ENCODE measurements at regions not wholly inside any gene's neighbourhood (a gene's known extent, or its start where the extent isn't known, plus 50 kb on each side); places are given as distances from the start of the nearest gene placed in this dataset.

GRCh38 chrX:7711167-7711566, 131.8 kb upstream of the VCX start:
- FAIRE-seq (no peak), DNase-seq (ENCODE audit: insufficient read length) (no peak)
- TF ChIP-seq POLR2A (IDR thresholded peaks at IDR 0.05; ENCODE audit: low read depth, low read length) = no peak
- TF ChIP-seq TAF1 (IDR thresholded peaks at IDR 0.05; ENCODE audit: borderline replicate concordance, low read depth, low read length) = no peak
- no peak for TF ChIP-seq POLR2AphosphoS5 (IDR thresholded peaks at IDR 0.05; ENCODE audit: low read depth, low read length)

- no peak for FAIRE-seq
- TF ChIP-seq POLR2A (IDR thresholded peaks at IDR 0.05; ENCODE audit: low read depth, low read length) = no peak
- TF ChIP-seq TAF1 (IDR thresholded peaks at IDR 0.05; ENCODE audit: borderline replicate concordance, low read depth, low read length) = no peak
- no peak for TF ChIP-seq POLR2AphosphoS5 (IDR thresholded peaks at IDR 0.05; ENCODE audit: low read depth, low read length)
- no peak for DNase-seq (ENCODE audit: insufficient read length)
These were observed 133.1 kb upstream of the VCX start for GRCh38 chrX:7709845-7710244.

DNA sequence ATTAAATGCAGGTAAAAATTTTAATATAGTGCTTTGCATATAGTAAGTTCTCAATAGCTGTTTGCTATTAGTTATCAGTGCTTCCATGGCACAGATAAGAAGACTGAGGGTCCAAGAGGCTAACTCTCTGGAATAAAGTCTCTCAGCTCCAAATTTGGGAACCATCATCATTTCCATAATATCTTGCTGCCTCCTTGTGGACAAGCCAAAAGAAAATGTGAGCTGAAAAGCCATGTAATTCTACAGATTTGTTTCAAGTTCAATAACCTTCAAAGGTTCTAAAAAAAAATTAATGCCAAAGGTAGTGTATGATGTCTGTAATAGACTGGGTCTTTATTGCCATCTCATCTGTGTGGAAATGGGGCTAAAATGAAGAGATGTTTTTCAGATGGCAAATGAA, 136.9 kb upstream of the VCX start:
- no peak for DNase-seq (ENCODE audit: insufficient read length)
- TF ChIP-seq TAF1 (IDR thresholded peaks at IDR 0.05; ENCODE audit: borderline replicate concordance, low read depth, low read length) (no peak), POLR2A (IDR thresholded peaks at IDR 0.05; ENCODE audit: low read depth, low read length) (no peak), POLR2AphosphoS5 (IDR thresholded peaks at IDR 0.05; ENCODE audit: low read depth, low read length) (no peak)
- FAIRE-seq = no peak

GRCh38 chrX:7704205-7704604, 138.8 kb upstream of the VCX start:
- TF ChIP-seq POLR2AphosphoS5 (IDR thresholded peaks at IDR 0.05; ENCODE audit: low read depth, low read length) (no peak), POLR2A (IDR thresholded peaks at IDR 0.05; ENCODE audit: low read depth, low read length) (no peak), TAF1 (IDR thresholded peaks at IDR 0.05; ENCODE audit: borderline replicate concordance, low read depth, low read length) (no peak)
- no peak for FAIRE-seq

DNA sequence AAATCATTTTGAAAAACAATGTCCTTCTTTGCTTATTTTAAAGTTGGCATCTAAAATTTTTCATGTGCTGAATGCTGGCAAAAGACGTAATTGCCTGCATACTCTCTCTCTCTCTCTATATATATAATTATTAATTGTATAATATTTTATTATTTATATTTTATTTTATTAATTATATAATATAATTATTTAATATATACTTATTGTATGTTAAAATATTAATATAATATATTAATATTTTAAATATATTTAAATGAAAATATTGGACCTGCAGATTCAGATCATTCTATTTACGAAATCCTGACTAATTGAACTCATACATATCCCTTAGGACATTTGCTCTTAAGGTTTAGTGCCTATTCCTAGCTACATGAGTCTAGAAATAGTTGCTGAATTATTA, 144.7 kb upstream of the VCX start:
- FAIRE-seq = no peak
- no peak for DNase-seq (ENCODE audit: insufficient read length)
- TF ChIP-seq POLR2AphosphoS5 (IDR thresholded peaks at IDR 0.05; ENCODE audit: low read depth, low read length) = no peak
- no peak for TF ChIP-seq POLR2A (IDR thresholded peaks at IDR 0.05; ENCODE audit: low read depth, low read length)
- TF ChIP-seq TAF1 (IDR thresholded peaks at IDR 0.05; ENCODE audit: borderline replicate concordance, low read depth, low read length) = no peak

More at GRCh38 chrX:7704205-7704604, 138.8 kb upstream of the VCX start:
- no peak for DNase-seq (ENCODE audit: insufficient read length)

DNA sequence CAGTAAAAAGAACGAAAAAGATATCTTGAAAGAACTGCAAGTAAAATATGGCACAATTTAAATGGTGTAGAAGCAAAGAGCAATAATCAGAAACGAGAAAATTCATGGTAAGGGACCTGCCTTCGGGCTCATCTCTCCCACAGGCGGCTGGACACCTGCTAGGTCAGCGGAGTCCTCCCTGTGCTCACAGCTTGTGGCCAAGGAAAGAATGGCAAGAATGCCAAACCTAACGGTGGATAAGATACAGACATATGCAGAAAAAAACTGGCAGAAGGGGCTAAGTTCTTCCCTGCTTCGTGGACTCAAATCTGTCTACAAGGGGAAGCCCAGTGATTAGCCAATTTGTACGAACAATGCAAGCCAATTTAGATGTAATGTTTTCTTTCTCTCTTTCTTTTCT, 152.1 kb upstream of the VCX start:
- no peak for DNase-seq (ENCODE audit: insufficient read length)
- no peak for FAIRE-seq
- no peak for TF ChIP-seq POLR2A (IDR thresholded peaks at IDR 0.05; ENCODE audit: low read depth, low read length)
- TF ChIP-seq TAF1 (IDR thresholded peaks at IDR 0.05; ENCODE audit: borderline replicate concordance, low read depth, low read length) = no peak
- TF ChIP-seq POLR2AphosphoS5 (IDR thresholded peaks at IDR 0.05; ENCODE audit: low read depth, low read length) = no peak

DNA sequence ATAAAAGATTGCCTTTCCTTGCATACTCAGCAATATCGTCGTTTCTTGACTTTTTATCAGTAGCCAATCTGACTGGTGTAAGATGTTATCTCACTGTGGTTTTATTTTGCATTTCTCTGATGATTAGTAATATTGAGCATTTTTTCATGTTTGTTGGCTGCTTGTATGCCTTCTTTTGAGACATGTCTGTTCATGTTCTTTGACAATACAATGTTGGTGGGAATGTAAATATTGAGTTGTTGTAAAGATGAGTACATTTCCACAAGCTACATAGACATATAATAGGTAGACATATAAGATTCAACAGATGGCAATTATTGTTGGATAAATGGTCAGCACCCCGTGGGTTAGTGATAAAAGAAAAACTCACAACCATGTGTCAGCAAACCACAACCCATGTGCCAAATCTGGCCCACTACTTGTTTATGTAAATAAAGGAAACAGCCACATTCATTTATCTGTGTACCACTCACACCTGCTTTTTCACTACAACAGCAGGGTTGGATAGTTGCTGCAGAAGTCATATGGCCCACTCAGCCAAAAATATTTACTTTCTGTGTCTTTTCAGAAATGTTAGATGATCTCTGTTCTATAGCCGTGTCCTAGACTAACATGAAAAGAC, 153.1 kb upstream of the VCX start:
- TF ChIP-seq POLR2A (IDR thresholded peaks at IDR 0.05; ENCODE audit: low read depth, low read length) (no peak), TAF1 (IDR thresholded peaks at IDR 0.05; ENCODE audit: borderline replicate concordance, low read depth, low read length) (no peak), POLR2AphosphoS5 (IDR thresholded peaks at IDR 0.05; ENCODE audit: low read depth, low read length) (no peak)
- no peak for FAIRE-seq
- DNase-seq (ENCODE audit: insufficient read length) = no peak

- DNase-seq (ENCODE audit: insufficient read length) = no peak
- FAIRE-seq = no peak
- TF ChIP-seq TAF1 (IDR thresholded peaks at IDR 0.05; ENCODE audit: borderline replicate concordance, low read depth, low read length) (no peak), POLR2AphosphoS5 (IDR thresholded peaks at IDR 0.05; ENCODE audit: low read depth, low read length) (no peak), POLR2A (IDR thresholded peaks at IDR 0.05; ENCODE audit: low read depth, low read length) (no peak)
These were observed 162.8 kb upstream of the VCX start for GRCh38 chrX:7680181-7680580.

DNA sequence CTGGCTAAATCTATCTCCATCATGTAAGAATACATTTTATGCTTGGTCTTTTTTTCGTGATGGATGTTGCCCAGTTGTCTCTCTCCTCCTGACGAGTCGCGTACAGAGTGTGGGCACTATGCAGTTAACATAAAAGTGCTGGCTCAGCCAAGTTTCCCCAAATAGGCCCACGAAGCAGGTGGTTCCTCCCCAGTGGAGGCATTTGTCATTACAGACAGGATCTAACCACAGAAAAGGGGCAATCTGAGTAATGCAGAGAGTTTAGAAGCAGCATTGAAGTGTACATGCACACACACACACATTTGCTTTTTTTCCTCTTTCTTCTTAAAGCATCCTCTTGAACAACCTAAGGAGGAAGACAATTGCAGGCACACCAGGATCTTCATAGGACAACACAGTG, 188.7 kb upstream of the VCX start:
- no peak for DNase-seq (ENCODE audit: insufficient read length)
- no peak for TF ChIP-seq TAF1 (IDR thresholded peaks at IDR 0.05; ENCODE audit: borderline replicate concordance, low read depth, low read length)
- FAIRE-seq = no peak

GRCh38 chrX:7647831-7648230, 195.1 kb upstream of the VCX start:
- TF ChIP-seq TAF1 (IDR thresholded peaks at IDR 0.05; ENCODE audit: borderline replicate concordance, low read depth, low read length) (no peak), POLR2A (IDR thresholded peaks at IDR 0.05; ENCODE audit: low read depth, low read length) (no peak), POLR2AphosphoS5 (IDR thresholded peaks at IDR 0.05; ENCODE audit: low read depth, low read length) (no peak)
- DNase-seq (ENCODE audit: insufficient read length) (no peak), FAIRE-seq (no peak)

GRCh38 chrX:7641141-7641540, 201.8 kb upstream of the VCX start:
- TF ChIP-seq TAF1 (IDR thresholded peaks at IDR 0.05; ENCODE audit: borderline replicate concordance, low read depth, low read length) = no peak
- TF ChIP-seq POLR2AphosphoS5 (IDR thresholded peaks at IDR 0.05; ENCODE audit: low read depth, low read length) = no peak
- TF ChIP-seq POLR2A (IDR thresholded peaks at IDR 0.05; ENCODE audit: low read depth, low read length) = no peak
- FAIRE-seq (no peak), DNase-seq (ENCODE audit: insufficient read length) (no peak)

GRCh38 chrX:7640392-7640791, 202.6 kb upstream of the VCX start:
- DNase-seq (ENCODE audit: insufficient read length) (no peak), FAIRE-seq (no peak)
- no peak for TF ChIP-seq TAF1 (IDR thresholded peaks at IDR 0.05; ENCODE audit: borderline replicate concordance, low read depth, low read length)

Measured in GM12892 (cell line).